COR-L47 (cell line): ENCODE measurements at regions not wholly inside any gene's neighbourhood (a gene's known extent, or its start where the extent isn't known, plus 50 kb on each side); places are given as distances from the start of the nearest gene placed in this dataset.

Source experiments
- DNase-seq: peaks from one replicate; lab custom pipeline; 2025; lab: John Stamatoyannopoulos, UW

DNA sequence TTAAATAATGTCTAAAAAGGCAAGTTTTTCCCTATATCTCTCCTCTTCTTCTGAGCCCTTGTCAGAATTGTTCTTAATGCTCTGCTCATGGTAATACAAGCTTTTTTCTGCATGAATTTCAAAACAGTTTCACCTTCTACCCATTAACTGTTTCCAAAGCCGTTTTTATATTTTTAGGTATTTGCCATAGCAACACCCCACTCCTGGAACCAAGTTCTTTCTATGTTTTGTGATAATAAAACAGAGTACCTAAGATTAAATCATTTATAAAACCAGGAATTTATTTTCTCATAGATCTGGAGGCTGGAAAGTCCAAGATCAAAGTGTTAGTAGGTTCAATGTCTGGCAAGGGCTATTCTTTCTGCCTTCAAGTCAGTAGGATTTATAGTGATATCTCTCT is 497.4 kb downstream of the ETS1 start:
- DNase-seq = no peak

DNA sequence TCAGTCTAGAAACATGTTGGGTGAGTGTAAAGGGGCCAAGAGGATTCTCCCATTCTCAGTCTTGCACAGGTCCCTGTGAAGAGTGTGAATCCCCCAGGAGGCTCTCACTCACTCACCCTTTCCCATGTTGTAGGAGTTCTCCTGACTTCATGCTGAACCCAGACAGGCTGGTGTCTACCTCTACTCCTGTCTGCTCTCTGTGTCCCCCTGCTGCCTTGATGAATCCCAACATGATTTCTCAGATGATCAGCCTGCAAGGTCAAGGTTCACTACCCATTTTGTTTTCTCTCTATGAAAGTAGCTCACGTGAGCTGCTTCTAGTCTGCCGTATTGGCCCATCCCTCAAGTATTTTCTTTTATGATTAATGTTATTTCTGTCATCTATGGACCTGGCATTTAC is 500.6 kb downstream of the ETS1 start:
- DNase-seq = no peak

DNA sequence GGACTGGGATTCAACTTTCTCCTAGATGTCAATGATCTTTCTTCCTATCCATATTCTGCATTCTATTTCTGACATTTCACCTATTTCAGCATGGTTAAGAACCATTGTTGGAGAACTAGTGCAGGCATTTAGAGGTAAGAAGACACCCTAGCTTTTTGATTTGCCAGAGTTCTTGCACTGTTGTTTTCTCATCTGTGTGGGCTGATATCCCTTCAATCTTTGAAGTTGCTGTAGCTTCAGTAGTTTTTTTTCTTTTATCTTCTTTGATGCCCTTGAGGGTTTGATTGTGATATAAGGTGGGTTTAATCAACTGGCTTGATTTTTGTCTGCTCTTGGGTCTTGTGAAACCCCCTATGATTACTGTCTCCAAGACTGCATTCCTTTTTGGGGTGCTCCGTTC is 502.1 kb downstream of the ETS1 start:
- DNase-seq = no peak

DNA sequence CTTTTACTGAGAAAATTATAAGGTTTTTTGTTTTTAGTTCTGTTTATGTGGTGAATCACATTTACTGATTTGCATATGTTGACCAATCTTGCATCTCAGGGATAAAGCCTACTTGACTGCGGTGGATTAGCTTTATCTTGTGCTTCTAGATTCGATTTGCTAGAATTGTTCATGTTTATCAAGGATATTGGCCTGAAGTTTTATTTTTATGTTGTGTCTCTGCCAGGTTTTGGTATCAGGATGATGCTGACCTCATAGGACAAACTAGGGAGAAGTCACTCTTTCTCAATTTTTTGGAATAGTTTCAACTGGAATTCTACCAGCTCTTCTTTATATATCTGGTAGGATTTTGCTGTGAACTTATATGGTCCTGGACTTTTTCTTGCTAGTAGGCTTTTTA is 504.8 kb downstream of the ETS1 start:
- DNase-seq = no peak

DNA sequence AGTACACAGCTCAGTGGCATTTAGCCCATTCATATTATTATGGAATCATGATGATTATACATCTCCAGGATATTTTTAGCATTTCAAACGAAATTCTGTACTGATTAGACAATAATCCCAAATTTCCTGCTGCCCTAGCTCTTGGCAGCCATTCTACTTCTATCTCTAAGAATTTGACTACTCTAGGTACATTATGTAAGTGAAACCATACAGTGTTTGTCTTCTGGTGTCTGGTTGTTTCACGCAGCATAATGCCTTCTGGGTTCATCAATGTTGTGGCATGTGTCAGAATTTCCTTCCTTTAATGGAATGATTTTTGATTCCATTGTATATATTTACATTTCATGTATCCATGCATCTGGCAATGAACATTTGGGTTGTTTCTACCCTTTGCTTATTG is 517.7 kb downstream of the ETS1 start:
- DNase-seq = no peak

DNA sequence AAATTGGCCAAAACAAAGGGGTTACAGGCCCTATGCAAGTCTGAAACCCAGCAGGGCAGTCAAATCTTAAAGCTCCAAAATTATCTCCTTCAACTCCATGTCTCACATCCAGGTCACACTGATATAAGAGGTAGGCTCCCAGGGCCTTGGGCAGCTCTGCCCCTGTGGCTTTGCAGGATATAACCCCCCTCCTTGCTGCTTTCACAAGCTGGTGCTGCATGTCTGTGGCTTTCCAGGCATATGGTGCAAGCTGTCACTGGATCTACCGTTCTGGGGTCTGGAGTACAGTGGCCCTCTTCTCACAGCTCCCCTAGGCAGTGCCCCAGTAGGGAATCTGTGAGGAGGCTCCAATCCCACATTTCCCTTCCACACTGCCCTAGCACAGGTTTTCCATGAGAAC is 519.6 kb downstream of the ETS1 start:
- DNase-seq = no peak

DNA sequence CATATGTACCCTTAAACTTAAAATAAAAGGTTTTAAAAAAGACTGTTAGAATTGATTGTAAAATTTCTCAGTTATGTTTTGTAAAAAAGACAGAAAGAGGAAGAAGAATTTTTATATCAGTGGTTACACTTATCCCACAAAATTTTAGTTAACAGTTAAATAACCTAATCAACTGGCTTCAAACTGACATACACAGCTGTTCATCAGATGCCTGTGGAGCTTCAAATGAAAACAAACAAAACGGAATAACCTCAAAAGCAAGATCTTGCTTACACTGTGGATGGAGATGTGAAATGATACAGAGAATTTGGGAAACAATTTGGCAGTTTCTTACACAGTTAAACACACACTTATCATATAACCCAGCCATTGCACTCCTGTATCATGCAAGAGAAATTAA is 521.0 kb downstream of the ETS1 start:
- no peak for DNase-seq

DNA sequence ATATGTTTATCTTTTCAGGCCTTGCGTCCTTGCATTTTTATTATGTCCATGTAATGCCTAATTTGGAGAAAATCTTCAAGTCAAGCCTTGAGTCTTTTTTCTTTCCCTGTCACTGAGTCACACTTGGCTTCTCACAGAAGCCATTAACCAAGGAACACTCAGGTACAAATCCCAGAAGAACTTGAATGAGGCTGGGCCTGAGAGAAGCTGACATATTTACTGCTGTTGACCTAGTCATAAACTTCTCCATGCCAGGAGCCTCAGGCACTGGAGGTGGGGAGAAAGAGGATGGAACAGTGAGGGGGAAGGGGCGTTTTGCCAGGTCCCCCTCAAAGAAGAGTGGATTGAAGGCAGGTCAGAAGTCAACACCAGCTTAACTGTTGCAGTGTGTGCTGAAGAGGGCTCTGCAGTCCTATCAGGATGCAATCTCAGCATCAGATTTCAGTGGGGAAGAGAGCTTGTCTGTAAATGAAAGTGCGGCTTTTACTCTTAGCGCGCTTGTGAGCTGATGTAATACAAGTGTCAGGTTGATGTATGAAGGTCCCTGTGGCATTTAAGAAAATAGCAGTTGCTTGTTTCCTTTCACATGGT is 526.0 kb downstream of the ETS1 start:
- no peak for DNase-seq

DNA sequence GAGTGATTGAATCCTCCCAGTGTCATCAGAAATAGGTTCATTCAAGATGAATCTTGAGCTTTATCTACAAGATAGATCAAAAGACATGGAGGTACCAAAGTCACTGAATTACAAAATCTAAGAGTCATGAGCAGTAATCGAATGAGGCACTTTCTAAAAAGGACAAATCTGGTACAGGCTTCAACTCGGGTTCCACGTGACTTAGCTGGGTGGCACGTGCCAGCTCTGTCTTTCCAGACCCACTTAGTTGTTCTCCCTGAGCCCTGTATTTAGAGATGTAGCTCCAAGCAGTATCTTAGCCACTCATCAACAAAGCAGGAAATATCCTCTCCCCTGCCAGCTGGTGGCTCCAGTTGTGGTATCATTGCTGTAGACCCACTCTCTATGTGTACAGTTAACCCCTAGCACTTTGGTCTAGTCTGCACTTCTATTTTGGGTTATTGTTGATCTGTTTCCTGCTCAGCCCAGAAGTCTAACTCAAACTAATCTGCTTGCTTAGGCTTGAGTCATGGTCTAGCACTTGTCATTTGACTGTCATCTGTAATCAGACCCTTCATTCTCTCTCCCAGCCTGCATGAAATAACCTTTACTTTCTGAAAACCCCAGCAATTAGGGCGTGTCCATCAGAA is 528.7 kb downstream of the ETS1 start:
- no peak for DNase-seq

DNA sequence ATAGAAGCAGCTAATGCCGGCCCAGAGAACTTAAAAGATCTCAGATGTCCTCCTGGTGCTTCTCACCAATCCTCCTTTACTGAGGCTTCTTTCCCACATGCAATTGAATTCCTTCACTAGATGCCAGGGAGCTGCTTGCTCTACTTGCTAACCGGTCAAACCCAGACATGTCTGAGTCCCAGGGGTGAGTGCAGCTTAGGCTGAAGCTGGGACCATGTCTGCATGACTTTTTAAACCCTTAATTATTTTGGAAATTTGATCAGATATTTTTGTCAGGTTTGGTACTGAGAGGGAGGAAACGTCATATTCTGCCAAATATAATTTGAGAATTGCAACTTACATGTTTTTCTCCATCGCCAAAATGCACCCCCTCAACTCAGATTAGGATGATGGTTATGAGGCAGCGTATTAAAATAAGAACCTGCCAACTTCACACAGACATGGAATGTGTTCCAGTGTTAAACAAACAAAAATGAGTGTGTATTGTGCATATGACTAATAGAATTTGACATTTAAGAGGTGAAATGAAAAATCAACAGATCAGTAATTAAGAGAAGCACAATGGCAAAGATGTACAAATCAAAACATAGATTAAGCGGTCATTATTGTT is 529.5 kb downstream of the ETS1 start:
- no peak for DNase-seq

DNA sequence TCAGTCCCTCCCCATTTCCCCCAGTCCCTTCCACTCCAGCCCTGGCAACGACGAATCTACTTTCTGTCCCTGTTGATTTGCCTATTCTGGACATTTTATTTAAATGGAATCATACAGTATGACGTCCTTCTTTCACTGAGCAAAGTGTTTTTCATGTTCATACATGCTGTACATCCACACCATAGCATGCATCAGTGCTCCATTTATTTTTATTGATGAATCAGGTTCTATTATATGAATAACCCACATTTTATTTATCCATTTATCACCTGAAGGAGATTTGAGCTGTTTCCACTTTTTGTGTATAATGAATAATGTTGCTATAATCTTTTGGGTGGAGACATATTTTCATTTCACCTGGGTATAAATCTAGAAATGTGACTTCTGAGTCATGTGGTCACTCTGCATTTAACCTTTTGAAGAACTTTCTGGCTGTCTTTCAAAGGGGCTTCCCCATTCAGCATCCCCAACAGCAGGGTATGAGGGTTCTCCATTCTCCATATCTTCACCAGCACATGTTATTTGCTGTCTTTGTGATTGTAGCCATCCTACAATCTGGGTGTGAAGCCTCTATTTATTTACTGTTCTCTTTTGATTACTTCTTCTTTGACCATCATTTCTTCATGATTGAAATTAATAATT is 531.7 kb downstream of the ETS1 start:
- DNase-seq = no peak

DNA sequence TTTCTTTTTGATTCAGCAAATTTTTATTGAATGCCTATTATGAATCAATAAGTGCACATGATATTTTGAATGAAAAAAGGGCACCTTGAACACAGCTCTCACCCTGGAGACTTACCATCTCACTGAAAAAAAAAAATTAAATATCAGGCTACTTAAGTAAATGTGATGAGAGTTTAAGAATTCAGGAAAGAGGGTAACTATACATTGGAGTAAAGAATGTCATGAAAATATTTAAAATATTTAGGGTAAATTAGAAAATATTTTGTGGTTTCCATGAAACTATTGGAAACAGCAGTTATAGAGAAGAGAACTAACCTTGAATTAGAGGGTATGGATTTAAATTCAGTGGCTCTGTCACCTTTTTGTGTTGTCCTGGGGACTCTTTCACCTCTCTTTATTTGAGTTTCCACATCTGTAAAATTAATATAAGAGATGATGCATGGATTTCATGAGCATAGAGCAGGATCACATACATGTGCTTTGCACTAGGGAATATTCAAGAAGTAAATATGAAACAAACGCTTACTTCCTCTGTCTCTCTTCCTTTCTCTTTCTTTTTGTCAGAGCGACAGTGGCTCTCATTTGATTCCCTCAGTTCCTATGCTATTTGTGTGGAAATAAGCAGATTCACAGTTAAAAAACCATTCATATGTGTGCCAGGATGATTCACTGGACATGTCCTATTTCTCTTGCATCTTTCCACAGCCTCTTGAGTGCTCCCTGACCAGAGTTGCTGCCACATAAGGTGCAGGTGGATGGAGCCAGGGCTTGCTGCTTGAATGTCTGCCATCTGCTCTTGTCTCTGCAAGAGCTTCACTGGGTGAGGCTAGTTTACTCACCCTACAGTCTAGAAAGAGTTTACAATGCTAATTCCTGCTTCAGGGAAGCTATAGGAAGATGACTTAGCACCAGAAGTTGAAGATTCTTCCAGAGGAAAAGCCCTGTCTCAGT is 533.1 kb downstream of the ETS1 start:
- no peak for DNase-seq

DNA sequence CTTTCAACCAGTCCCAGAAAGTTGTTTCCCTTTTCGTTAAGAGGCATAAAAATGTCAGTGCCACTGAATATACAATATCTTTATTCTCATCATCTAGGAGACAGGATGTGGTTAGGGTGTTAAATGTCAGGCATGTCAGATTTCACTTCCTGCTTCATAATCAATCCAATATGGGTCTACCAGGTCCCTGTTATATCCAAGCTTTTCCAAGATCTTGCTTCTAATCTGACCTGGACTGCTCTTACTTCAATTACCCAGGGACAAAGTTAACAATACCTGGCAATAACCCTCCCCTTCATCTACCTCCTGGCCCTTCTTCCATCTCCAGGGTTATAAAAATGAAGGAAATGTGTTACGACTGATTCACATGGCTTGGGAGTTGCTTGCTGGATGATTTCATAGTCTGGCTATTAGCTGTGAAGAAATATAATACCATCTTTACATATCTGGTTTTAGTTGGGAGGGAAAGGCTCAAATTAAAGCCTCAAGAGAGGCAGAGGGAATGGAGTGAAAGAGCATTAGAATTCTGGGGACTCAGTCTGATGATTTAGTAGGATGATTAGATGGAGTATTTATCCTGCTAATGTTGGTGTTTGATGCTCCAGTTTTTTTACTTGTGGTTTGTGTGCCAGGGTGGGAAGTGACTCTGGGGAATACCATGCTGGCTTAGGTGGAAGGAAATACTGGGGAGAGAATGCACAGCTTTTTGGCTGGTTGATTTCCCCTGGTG is 534.3 kb downstream of the ETS1 start:
- DNase-seq = no peak

DNA sequence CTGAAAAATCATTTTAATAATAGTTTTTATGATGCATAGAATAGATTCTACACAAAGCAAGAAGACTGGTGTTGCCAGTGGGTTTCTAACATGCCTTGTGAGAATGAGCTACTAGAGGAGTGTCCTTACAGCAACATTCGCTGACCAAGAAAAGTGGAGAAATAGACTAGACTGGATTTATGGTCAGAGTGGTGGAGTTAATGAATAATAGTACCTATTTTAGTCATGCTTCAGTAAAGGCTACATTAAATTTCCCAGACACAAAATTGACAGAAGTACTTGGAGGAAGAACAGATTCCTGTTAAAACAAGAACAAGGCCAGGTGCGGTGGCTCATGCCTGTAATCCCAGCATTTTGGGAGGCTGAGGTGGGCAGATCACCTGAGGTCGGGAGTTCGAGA is 539.2 kb downstream of the ETS1 start:
- no peak for DNase-seq

DNA sequence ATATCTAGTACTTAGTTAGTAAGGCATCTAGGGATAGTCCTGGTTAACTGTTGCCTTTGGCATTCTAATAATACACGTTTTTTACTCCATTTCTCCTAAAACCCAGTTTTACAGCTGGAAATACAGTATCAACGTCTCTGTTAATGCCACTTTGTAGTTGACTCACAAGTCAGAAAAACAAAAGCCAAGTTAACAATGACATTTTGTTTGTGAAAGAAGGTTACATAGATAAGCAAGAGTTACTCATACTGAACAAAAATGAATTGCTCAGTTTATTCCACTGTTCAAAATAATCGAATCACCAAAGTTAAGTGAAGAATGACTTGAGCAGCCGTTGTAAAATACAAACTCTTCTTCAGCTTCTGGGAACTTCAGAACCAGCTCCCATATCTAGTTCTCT is 540.3 kb downstream of the ETS1 start:
- no peak for DNase-seq

DNA sequence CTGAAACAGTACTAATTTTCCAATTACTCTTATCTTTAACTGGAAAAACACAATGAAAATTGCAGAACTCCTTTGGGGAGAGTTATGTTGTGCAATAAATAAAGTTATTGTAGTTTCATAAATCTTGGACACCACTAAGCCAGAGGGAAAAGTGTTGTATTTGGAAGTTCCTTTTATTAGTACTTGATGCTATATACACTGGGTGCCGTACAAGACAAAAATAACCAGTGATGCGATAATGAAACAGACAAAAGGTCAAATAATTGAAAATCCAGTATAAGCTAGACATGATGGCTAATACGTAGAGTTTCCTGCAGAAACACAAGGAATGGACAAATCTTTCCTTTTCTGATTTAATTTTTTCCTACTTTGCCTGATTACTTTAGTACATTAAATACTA is 541.1 kb downstream of the ETS1 start:
- no peak for DNase-seq

DNA sequence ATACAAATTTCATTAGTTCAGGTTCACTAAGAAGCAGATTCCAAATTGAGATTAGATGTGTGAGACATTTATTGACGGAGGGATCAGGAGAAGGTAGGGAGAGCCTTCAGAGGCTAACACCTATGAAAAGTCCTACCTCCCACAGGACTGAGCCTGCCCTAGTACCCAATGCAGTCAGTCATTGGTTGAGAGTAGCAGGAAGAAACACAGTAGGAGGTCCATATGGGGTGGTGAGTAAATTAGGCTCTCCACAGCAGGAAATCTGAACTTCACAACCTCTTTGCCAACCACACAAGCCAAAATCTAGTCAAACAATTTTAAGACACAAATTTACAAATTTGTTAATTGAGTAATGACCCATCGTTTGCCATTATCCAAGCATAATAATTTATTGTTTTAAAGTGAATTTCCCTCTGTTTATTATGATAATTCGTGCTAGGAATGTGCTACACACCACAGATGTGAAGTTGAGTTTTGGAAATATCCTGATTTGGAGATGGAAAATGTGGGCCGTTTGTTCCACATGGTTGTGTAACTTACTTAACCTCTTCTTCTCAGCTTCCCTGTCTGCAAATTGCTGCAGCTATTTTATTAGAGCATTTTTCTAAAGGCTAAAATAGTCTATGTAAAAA is 542.1 kb downstream of the ETS1 start:
- DNase-seq = no peak

DNA sequence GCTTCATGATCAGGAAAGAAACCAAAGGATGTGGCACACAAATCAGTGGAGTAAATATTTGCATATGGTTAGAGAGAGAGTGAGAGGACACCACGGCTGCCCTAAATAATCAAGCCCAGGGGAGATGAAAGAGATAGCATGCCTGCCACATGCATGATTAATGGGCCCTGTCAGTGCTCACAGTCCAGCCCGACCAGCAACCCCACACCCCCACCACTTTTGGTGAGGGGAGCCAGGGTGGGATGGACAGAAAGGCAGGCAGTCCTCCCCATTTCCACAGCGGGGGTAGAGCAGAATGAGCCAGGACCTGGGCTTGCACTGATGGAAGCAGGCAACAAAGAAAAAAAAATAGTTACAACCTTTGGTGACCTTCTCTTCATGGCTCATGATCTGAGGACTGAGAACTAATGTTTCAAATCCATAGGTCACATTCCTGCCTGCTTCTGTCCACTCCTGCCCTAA is 545.0 kb downstream of the ETS1 start:
- no peak for DNase-seq

DNA sequence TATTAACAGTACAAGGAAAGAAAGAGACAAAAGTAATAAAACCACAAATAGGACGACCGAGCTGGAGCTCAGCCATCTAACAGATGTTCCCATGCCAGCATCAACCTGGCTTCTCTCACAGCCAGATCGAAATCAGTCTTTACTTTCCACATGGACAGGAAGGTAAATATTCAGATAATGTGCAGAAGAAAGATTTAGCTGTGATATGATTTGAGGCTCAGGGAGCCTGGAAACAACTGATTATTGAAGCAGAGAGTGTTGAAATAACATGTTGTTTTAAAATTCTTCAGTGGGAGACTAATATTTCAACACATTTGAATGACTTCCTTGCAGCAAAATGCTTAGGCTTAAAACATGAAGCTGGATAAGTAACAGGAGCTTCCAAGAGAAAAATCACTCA is 546.8 kb downstream of the ETS1 start:
- no peak for DNase-seq

DNA sequence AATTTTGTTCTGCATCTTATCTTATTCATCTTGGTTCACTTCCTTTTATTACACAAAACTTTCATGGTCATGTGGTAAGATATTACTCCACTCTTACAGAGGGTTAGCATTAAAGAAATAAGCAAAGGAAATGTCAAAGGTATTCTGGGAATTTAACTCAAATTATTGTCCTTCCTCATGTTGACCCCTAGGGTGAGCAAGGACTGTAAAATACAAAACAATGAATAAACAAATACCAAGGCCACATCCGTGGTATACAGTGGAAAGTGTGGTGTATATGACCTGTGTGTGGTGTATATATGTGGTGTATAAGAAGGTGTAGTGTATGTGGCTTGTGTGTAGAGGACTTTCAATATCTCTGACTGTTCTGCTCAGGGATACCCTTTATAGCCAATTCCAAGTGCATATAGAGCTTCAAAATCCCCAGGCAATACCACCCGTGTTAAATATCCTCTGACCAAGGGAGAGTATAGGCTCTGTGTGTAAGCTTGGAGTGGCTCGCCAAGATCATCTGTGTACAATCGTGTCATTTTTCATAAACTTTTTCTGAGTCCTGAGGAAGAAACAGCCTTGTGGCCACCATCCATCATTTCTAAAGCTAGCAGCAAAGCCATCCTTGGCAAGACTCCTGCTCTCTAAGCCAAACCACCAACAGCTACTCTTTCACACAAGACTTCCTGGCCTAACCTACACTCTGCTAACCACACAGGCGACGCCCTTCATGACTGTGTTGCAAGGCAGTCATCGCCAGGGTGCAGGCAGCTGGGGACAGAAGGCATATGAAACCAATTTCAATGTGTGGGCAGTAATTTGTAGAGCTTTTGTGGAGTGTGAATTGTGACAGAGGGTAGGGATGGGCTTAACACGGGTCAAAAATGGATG is 548.0 kb downstream of the ETS1 start:
- no peak for DNase-seq
